WTC11 (cell line): ENCODE measurements at regions not wholly inside any gene's neighbourhood (a gene's known extent, or its start where the extent isn't known, plus 50 kb on each side); places are given as distances from the start of the nearest gene placed in this dataset.

Experiments used
- ATAC-seq: fragments of 200-7000 bp; cut with Tn5 transposase; 2 replicates; pipeline ENCODE4 v1.10.0; 2021; ENCODE audit warnings: mild to moderate bottlenecking, moderate library complexity
- CTCF ChIA-PET: fragments of 300-600 bp; sonication (Branson Sonifier 250); formaldehyde crosslinking; loops from one replicate; lab custom pipeline; 2021; ENCODE audit warnings: antibody characterized with exemption; lab: Charles Lee
- POLR2A ChIA-PET: fragments of 350-600 bp; sonication (Branson Sonifier 250); formaldehyde crosslinking; loops from one replicate; lab custom pipeline; 2021; ENCODE audit warnings: antibody characterized with exemption; lab: Charles Lee
- DNase-seq: peaks from one replicate; pipeline ENCODE4 v3.0.0; 2021; ENCODE audit warnings: low spot score
- H3K27ac Mint-ChIP-seq: 2 replicates; pipeline ENCODE4 v1.8.0; 2021; ENCODE audit warnings: mixed read lengths
- H3K27me3 Mint-ChIP-seq: 2 replicates; pipeline ENCODE4 v1.8.0; 2021; ENCODE audit warnings: low read depth, mild to moderate bottlenecking, moderate library complexity, mixed read lengths
- H3K36me3 Mint-ChIP-seq: 2 replicates; pipeline ENCODE4 v1.8.0; 2021; ENCODE audit warnings: mixed read lengths
- H3K4me1 Mint-ChIP-seq: 2 replicates; pipeline ENCODE4 v1.8.0; 2022; ENCODE audit warnings: mixed read lengths
- H3K4me3 Mint-ChIP-seq: 2 replicates; pipeline ENCODE4 v1.8.0; 2021; ENCODE audit warnings: mild to moderate bottlenecking, moderate library complexity, mixed read lengths
- H3K9me3 Mint-ChIP-seq: 2 replicates; pipeline ENCODE4 v1.8.0; 2021; ENCODE audit warnings: mixed read lengths
- AFF4 ChIP-seq: sonication (generic); formaldehyde crosslinking; IDR thresholded peaks from 2 replicates; pipeline ENCODE4 v1.8.1; 2023; ENCODE audit warnings: mild to moderate bottlenecking, missing genetic modification reagents, borderline replicate concordance
- ARID4B ChIP-seq: sonication (generic); formaldehyde crosslinking; IDR thresholded peaks from 2 replicates; pipeline ENCODE4 v1.8.0; 2023; ENCODE audit warnings: missing genetic modification reagents, mild to moderate bottlenecking, borderline replicate concordance
- FOXP4 ChIP-seq: sonication (generic); formaldehyde crosslinking; IDR thresholded peaks from 2 replicates; pipeline ENCODE4 v1.8.0; 2022; ENCODE audit warnings: mild to moderate bottlenecking, missing genetic modification reagents
- IRF1 ChIP-seq: sonication (generic); formaldehyde crosslinking; IDR thresholded peaks from 2 replicates; pipeline ENCODE4 v1.8.0; 2023; ENCODE audit warnings: missing genetic modification reagents
- PRRX2 ChIP-seq: fragments of 250-450 bp; sonication (Bioruptor Pico); IDR thresholded peaks from 2 replicates; pipeline ENCODE4 v1.8.0; 2021; ENCODE audit warnings: mild to moderate bottlenecking
- RORB ChIP-seq: fragments of 250-450 bp; sonication (Bioruptor Pico); IDR thresholded peaks from 2 replicates; pipeline ENCODE4 v1.9.0; 2021; ENCODE audit warnings: mild to moderate bottlenecking
- SOX15 ChIP-seq: fragments of 250-450 bp; sonication (Bioruptor Pico); IDR thresholded peaks from 2 replicates; pipeline ENCODE4 v1.9.0; 2021; ENCODE audit warnings: mild to moderate bottlenecking
- TCF7 ChIP-seq: sonication (generic); formaldehyde crosslinking; IDR thresholded peaks from 2 replicates; pipeline ENCODE4 v1.8.0; 2022; ENCODE audit warnings: mild to moderate bottlenecking, low read depth, missing genetic modification reagents, moderate library complexity
- ZBTB21 ChIP-seq: sonication (generic); formaldehyde crosslinking; IDR thresholded peaks from 2 replicates; pipeline ENCODE4 v1.8.1; 2023; ENCODE audit warnings: mild to moderate bottlenecking, missing genetic modification reagents, borderline replicate concordance
- ZNF416 ChIP-seq: fragments of 250-450 bp; sonication (Bioruptor Pico); IDR thresholded peaks from 2 replicates; pipeline ENCODE4 v1.9.0; 2021; ENCODE audit warnings: mild to moderate bottlenecking, inconsistent platforms
- ZNF532 ChIP-seq: fragments of 250-450 bp; sonication (Bioruptor Pico); IDR thresholded peaks from 2 replicates; pipeline ENCODE4 v1.9.0; 2021; ENCODE audit warnings: mild to moderate bottlenecking, borderline replicate concordance
- ZNF671 ChIP-seq: fragments of 250-450 bp; sonication (Bioruptor Pico); IDR thresholded peaks from 2 replicates; pipeline ENCODE4 v1.8.0; 2021; ENCODE audit warnings: mild to moderate bottlenecking
- TF ChIP-seq, protein P1 (sequence below): fragments of 250-450 bp; sonication (Bioruptor Pico); IDR thresholded peaks from 2 replicates; pipeline ENCODE4 v1.9.0; 2021; ENCODE audit warnings: moderate library complexity, mild to moderate bottlenecking, inconsistent platforms, borderline replicate concordance

- Mint-ChIP-seq H3K4me1 (peaks cover 4% of the 10 kb centered on the region; the same call in 1 of the 2 replicates), H3K9me3 (no peaks in the 10 kb centered on the region), H3K27me3 (no peaks in the 10 kb centered on the region), H3K36me3 (no peaks in the 10 kb centered on the region), H3K4me3 (no peak overlapping the region), H3K27ac (no peak overlapping the region)
- no peak for ATAC-seq
- ChIA-PET CTCF (no interaction called here), POLR2A (no interaction called here)
- TF ChIP-seq ZNF416 (CRISPR knock-in tag): no peak
- no peak for TF ChIP-seq ZNF532 (CRISPR knock-in tag)
- no peak for TF ChIP-seq TCF7 (CRISPR knock-in tag)
- TF ChIP-seq ZBTB21: no peak
- TF ChIP-seq ARID4B (CRISPR knock-in tag): no peak
- no peak for TF ChIP-seq AFF4 (CRISPR knock-in tag)
- no peak for TF ChIP-seq ZNF671 (CRISPR knock-in tag)
- no peak for TF ChIP-seq RORB
- TF ChIP-seq, all 79 proteins: peak for 0
- DNase-seq: no peak
Observed at GRCh38 chr9:134488331-134489280, 153.0 kb upstream of the COL5A1 start.

DNA sequence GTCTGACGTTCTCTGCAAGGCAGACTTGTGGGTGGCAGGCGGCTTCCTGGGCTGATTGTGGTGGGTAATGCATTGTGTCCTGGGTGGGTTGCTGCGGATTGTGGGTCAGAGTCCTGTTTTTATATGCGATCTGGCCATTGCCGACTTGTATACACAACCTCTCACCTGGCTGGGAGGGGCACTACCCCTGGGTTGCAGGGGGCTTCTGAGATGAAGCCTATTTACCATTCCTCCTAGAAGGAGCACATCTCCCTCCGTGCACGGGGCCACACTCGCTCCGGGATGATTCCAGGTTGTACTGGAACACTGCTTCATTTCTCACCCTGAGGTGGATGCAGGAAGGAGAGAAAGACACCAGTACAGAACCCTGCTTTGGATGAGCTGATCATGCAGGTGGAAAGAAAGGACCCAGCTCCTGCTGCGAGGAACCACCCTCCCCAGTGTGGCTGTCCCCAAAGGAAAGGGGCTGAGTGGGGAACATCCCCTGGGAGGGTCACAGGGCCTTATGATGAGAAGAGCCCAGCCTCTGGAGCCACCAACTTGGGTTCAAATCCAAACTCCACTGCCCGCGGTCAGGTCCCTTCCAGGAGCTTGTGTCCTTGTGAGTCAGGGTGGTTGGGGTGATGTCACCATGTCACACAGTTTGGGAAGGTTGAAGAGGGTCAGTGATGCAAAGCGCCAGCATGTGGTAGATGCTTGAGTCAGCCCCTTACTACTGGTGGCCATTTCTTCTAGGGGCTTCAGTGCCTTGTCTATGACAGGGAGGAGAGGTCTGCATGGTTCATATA, 151.8 kb upstream of the COL5A1 start:
- POLR2A ChIA-PET: no interaction called here
- no peak for TF ChIP-seq IRF1 (CRISPR knock-in tag)
- TF ChIP-seq FOXP4 (CRISPR knock-in tag): no peak
- no peak for TF ChIP-seq PRRX2 (CRISPR knock-in tag)
- TF ChIP-seq, protein P1, sequence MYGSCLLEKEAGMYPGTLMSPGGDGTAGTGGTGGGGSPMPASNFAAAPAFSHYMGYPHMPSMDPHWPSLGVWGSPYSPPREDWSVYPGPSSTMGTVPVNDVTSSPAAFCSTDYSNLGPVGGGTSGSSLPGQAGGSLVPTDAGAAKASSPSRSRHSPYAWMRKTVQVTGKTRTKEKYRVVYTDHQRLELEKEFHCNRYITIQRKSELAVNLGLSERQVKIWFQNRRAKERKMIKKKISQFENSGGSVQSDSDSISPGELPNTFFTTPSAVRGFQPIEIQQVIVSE (CRISPR knock-in tag): no peak
- TF ChIP-seq SOX15: no peak
- no peak for ATAC-seq

More for the DNA sequence above, 151.8 kb upstream of the COL5A1 start:
- no peak for DNase-seq
- H3K4me3 Mint-ChIP-seq: no peak overlapping the region
- H3K36me3 Mint-ChIP-seq: no peaks in the 10 kb centered on the region
- H3K27me3 Mint-ChIP-seq: no peaks in the 10 kb centered on the region
- CTCF ChIA-PET: no interaction called here
- peaks cover 4% of the 10 kb centered on the region; the same call in 1 of the 2 replicates for H3K4me1 Mint-ChIP-seq
- H3K27ac Mint-ChIP-seq: no peak overlapping the region
- no peaks in the 10 kb centered on the region for H3K9me3 Mint-ChIP-seq
